ENCODE measurements at regions not wholly inside any gene's neighbourhood (a gene's known extent, or its start where the extent isn't known, plus 50 kb on each side); places are given as distances from the start of the nearest gene placed in this dataset.

- Histone ChIP-seq H3K27me3 (replicated peaks) (no peaks in the 10 kb centered on the region), H3K4me3 (ENCODE audit: low read depth, low read length) (no peak overlapping the region), H3K27ac (no peak overlapping the region), H3K36me3 (replicated peaks) (no peaks in the 10 kb centered on the region)
- in situ Hi-C loops (cut with HindIII; ENCODE audit: low pct_ligation_motif_present, low sequenced_read_pairs): no loop called here
- TF ChIP-seq, protein P1, sequence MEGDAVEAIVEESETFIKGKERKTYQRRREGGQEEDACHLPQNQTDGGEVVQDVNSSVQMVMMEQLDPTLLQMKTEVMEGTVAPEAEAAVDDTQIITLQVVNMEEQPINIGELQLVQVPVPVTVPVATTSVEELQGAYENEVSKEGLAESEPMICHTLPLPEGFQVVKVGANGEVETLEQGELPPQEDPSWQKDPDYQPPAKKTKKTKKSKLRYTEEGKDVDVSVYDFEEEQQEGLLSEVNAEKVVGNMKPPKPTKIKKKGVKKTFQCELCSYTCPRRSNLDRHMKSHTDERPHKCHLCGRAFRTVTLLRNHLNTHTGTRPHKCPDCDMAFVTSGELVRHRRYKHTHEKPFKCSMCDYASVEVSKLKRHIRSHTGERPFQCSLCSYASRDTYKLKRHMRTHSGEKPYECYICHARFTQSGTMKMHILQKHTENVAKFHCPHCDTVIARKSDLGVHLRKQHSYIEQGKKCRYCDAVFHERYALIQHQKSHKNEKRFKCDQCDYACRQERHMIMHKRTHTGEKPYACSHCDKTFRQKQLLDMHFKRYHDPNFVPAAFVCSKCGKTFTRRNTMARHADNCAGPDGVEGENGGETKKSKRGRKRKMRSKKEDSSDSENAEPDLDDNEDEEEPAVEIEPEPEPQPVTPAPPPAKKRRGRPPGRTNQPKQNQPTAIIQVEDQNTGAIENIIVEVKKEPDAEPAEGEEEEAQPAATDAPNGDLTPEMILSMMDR (IDR thresholded peaks at IDR 0.05; ENCODE audit: low read depth, low read length, missing control alignments): no peak
- no peak for DNase-seq
Observed at GRCh38 chr9:14403081-14403480, 89.1 kb upstream of the NFIB start.

DNA sequence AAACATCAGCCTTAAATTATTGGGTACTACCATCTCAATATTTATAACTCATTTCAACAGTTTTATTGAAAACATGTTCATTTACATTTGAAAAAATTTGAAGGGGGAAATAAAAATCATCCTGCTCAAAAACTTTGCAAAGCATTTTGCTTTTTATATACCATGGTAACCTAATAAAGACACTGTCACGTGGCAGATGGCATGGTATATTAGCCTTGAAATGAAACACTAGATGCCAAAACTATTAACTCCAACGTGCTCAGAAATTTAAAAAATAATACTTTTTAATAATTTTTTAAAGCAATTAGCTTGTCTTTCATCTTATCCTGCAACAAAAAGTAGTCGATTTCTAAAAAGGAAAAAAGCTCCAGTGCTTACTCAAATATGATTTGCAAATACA lies 88.6 kb upstream of the NFIB start:
- in situ Hi-C loops (cut with HindIII; ENCODE audit: low pct_ligation_motif_present, low sequenced_read_pairs): no loop called here
- no peaks in the 10 kb centered on the region for H3K27me3 ChIP-seq (replicated peaks)
- TF ChIP-seq, protein P1 (IDR thresholded peaks at IDR 0.05; ENCODE audit: low read depth, low read length, missing control alignments): no peak
- no peaks in the 10 kb centered on the region for H3K36me3 ChIP-seq (replicated peaks)
- no peak overlapping the region for H3K27ac ChIP-seq
- H3K4me3 ChIP-seq (ENCODE audit: low read depth, low read length): no peak overlapping the region
- no peak for DNase-seq

DNA sequence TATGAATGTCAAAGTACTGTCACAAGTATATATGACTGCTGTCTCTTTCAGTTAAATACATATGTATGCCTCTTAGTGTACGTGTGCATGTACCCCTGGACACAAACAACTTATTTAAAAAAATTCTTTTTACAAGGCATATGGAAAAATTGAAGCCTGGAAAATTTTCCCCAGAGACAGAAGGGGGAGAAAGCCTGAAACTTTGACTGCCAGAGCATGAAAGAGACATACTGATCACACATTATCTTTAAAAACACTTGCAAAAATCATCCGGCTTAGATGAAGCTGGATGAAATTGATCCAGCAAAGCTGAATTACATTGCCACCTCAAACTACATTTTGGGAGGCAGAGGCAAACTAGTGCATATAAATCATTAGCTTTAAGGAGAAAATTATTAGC lies 88.0 kb upstream of the NFIB start:
- in situ Hi-C loops (cut with HindIII; ENCODE audit: low pct_ligation_motif_present, low sequenced_read_pairs): no loop called here
- no peak overlapping the region for H3K4me3 ChIP-seq (ENCODE audit: low read depth, low read length)
- no peaks in the 10 kb centered on the region for H3K36me3 ChIP-seq (replicated peaks)
- no peak overlapping the region for H3K27ac ChIP-seq
- no peak for DNase-seq
- TF ChIP-seq, protein P1 (IDR thresholded peaks at IDR 0.05; ENCODE audit: low read depth, low read length, missing control alignments): no peak
- H3K27me3 ChIP-seq (replicated peaks): no peaks in the 10 kb centered on the region

DNA sequence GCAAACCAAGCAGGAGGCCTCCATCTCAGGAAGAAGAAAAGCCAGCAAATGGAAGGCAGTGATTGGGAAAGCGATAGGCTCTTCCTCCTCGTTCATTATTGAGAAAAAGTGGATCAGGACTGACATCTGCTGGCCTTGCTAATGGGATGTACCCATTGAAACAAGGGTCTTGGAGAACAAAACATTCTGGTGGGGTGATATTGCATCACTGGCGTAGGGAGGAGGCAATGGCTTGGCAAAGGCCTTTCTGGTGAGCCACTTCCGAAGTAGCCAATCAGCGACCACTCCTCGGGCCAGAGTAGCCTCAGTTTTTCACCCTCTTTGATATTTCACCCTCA lies 86.7 kb upstream of the NFIB start:
- Histone ChIP-seq H3K27me3 (replicated peaks) (no peaks in the 10 kb centered on the region), H3K4me3 (ENCODE audit: low read depth, low read length) (no peak overlapping the region), H3K27ac (no peak overlapping the region), H3K36me3 (replicated peaks) (no peaks in the 10 kb centered on the region)
- in situ Hi-C loops (cut with HindIII; ENCODE audit: low pct_ligation_motif_present, low sequenced_read_pairs): no loop called here
- TF ChIP-seq, protein P1 (IDR thresholded peaks at IDR 0.05; ENCODE audit: low read depth, low read length, missing control alignments): peak; percentile 69
- DNase-seq: peak; percentile 75

GRCh38 chr9:14399756-14400657 lies 86.1 kb upstream of the NFIB start:
- in situ Hi-C loops (cut with HindIII; ENCODE audit: low pct_ligation_motif_present, low sequenced_read_pairs): no loop called here
- no peak overlapping the region for H3K4me3 ChIP-seq (ENCODE audit: low read depth, low read length)

More at GRCh38 chr9:14399756-14400657, 86.1 kb upstream of the NFIB start:
- no peak overlapping the region for H3K27ac ChIP-seq
- H3K27me3 ChIP-seq (replicated peaks): no peaks in the 10 kb centered on the region
- TF ChIP-seq, protein P1 (IDR thresholded peaks at IDR 0.05; ENCODE audit: low read depth, low read length, missing control alignments): no peak
- no peaks in the 10 kb centered on the region for H3K36me3 ChIP-seq (replicated peaks)
- no peak for DNase-seq

Data from brain microvascular endothelial cell (primary cell).